ENCODE measurements at regions not wholly inside any gene's neighbourhood (a gene's known extent, or its start where the extent isn't known, plus 50 kb on each side); places are given as distances from the start of the nearest gene placed in this dataset.

- Mint-ChIP-seq H3K4me1 (peaks cover 9% of the 10 kb centered on the region), H3K9me3 (no peaks in the 10 kb centered on the region), H3K27me3 (no peaks in the 10 kb centered on the region), H3K36me3 (ENCODE audit: insufficient read depth) (no peaks in the 10 kb centered on the region), H3K4me3 (no peak overlapping the region), H3K27ac (ENCODE audit: low read depth) (no peak overlapping the region)
- DNase-seq (ENCODE audit: low spot score in 2 of 2) = no peak
- no peak for ATAC-seq (replicated peaks; ENCODE audit: extremely low read depth, poor library complexity, severe bottlenecking)
Observed at GRCh38 chr14:22232486-22232885, 356.5 kb downstream of the DAD1 start.

DNA sequence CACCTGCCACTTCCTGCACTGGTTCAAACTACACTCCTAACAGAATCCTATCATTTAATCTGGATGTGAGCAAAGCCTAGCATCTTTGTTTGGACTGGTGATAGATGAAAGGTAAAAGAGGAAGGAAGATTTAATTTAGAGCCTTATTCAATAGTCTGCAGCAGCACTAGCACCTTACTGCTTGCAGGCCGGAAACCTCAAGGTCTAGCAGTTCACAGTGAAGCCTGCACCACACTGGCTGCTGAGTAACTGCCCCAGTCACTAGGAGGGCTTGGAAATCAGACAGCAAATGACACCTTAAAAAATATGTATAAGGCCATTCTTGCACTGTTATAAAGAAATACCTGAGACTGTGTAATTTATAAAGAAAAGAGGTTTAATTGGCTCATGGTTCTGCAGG is 358.0 kb downstream of the DAD1 start:
- peak overlapping the region; percentile 76 for H3K27ac Mint-ChIP-seq (ENCODE audit: low read depth)
- DNase-seq (ENCODE audit: low spot score in 2 of 2) = no peak
- no peak overlapping the region for H3K4me3 Mint-ChIP-seq

GRCh38 chr14:22230517-22230916 is 358.5 kb downstream of the DAD1 start:
- DNase-seq (ENCODE audit: low spot score in 2 of 2) = no peak
- H3K4me3 Mint-ChIP-seq = no peak overlapping the region
- no peaks in the 10 kb centered on the region for H3K36me3 Mint-ChIP-seq (ENCODE audit: insufficient read depth)
- H3K27ac Mint-ChIP-seq (ENCODE audit: low read depth) = peak overlapping the region; percentile 76
- no peaks in the 10 kb centered on the region for H3K27me3 Mint-ChIP-seq
- H3K4me1 Mint-ChIP-seq = peaks cover 9% of the 10 kb centered on the region
- H3K9me3 Mint-ChIP-seq = no peaks in the 10 kb centered on the region
- no peak for ATAC-seq (replicated peaks; ENCODE audit: extremely low read depth, poor library complexity, severe bottlenecking)

More for the DNA sequence above, 358.0 kb downstream of the DAD1 start:
- H3K4me1 Mint-ChIP-seq = peaks cover 9% of the 10 kb centered on the region
- no peaks in the 10 kb centered on the region for H3K9me3 Mint-ChIP-seq
- H3K36me3 Mint-ChIP-seq (ENCODE audit: insufficient read depth) = no peaks in the 10 kb centered on the region
- no peaks in the 10 kb centered on the region for H3K27me3 Mint-ChIP-seq
- peak; percentile 88 for ATAC-seq (replicated peaks; ENCODE audit: extremely low read depth, poor library complexity, severe bottlenecking)

- H3K4me1 Mint-ChIP-seq = peaks cover 9% of the 10 kb centered on the region
- peak overlapping the region; percentile 69 for H3K4me3 Mint-ChIP-seq
- no peaks in the 10 kb centered on the region for H3K9me3 Mint-ChIP-seq
- DNase-seq (ENCODE audit: low spot score in 2 of 2) (no peak), ATAC-seq (replicated peaks; ENCODE audit: extremely low read depth, poor library complexity, severe bottlenecking) (no peak)
- no peaks in the 10 kb centered on the region for H3K27me3 Mint-ChIP-seq
- H3K36me3 Mint-ChIP-seq (ENCODE audit: insufficient read depth) = no peaks in the 10 kb centered on the region
- peak overlapping the region; percentile 38 for H3K27ac Mint-ChIP-seq (ENCODE audit: low read depth)
Observed at GRCh38 chr14:22227084-22227483, 361.9 kb downstream of the DAD1 start.

- Mint-ChIP-seq H3K27ac (ENCODE audit: low read depth) (peak overlapping the region; percentile 38), H3K9me3 (no peaks in the 10 kb centered on the region), H3K27me3 (no peaks in the 10 kb centered on the region), H3K4me1 (peaks cover 4% of the 10 kb centered on the region), H3K36me3 (ENCODE audit: insufficient read depth) (no peaks in the 10 kb centered on the region), H3K4me3 (peak overlapping the region; percentile 69)
- ATAC-seq (replicated peaks; ENCODE audit: extremely low read depth, poor library complexity, severe bottlenecking) (peak; percentile 35), DNase-seq (ENCODE audit: low spot score in 2 of 2) (no peak)
Observed at GRCh38 chr14:22226381-22226780, 362.6 kb downstream of the DAD1 start.

- Mint-ChIP-seq H3K4me3 (no peak overlapping the region), H3K4me1 (no peaks in the 10 kb centered on the region), H3K9me3 (no peaks in the 10 kb centered on the region), H3K27me3 (no peaks in the 10 kb centered on the region), H3K27ac (ENCODE audit: low read depth) (no peak overlapping the region), H3K36me3 (ENCODE audit: insufficient read depth) (no peaks in the 10 kb centered on the region)
- DNase-seq (ENCODE audit: low spot score in 2 of 2) (no peak), ATAC-seq (replicated peaks; ENCODE audit: extremely low read depth, poor library complexity, severe bottlenecking) (no peak)
Observed at GRCh38 chr14:22225516-22226140, 363.4 kb downstream of the DAD1 start.

DNA sequence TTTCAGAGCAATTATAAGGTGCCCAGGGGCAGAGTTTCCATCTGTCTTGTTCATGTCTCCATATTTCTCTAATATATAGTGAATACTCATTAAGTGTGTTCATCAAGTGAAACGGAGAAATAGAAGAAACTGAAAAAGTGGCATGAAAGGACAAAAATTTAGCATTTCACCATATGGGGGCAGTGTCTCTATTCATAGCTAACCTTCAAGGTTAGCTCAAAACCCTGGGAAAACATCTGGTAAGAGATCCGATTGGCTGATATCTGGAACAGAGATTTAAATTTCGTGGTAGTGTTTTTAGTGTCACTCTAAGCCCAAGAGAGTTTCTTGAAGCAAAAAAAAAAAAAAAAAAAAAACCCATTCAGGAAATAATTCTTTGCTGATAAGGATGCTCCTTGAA is 367.5 kb downstream of the DAD1 start:
- ATAC-seq (replicated peaks; ENCODE audit: extremely low read depth, poor library complexity, severe bottlenecking) (no peak), DNase-seq (ENCODE audit: low spot score in 2 of 2) (no peak)
- no peaks in the 10 kb centered on the region for H3K9me3 Mint-ChIP-seq
- peak overlapping the region; percentile 55 for H3K4me3 Mint-ChIP-seq
- H3K4me1 Mint-ChIP-seq = no peaks in the 10 kb centered on the region
- no peaks in the 10 kb centered on the region for H3K27me3 Mint-ChIP-seq
- H3K36me3 Mint-ChIP-seq (ENCODE audit: insufficient read depth) = no peaks in the 10 kb centered on the region
- peak overlapping the region; percentile 79 for H3K27ac Mint-ChIP-seq (ENCODE audit: low read depth)

- no peak for ATAC-seq (replicated peaks; ENCODE audit: extremely low read depth, poor library complexity, severe bottlenecking)
- DNase-seq (ENCODE audit: low spot score in 2 of 2) = no peak
Observed at GRCh38 chr14:22220427-22220826, 368.6 kb downstream of the DAD1 start.

DNA sequence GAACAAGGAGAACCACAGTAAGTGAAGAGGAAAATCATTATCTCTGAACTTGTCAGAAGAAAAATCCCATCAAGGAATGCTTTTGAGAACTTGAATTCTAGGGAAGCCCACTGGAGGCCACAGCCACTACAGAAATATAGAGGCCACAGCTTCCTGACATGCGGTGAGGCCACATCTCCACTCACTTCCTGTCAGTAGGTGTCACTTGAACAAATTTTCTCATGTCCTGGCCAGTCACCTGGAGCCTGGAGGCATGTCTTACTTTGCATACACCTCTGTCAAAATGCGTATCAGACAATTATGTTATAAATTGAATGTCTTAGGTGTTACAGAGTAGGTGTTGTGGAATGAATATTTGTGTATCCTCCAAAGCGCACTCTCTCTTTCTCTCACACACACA is 370.3 kb downstream of the DAD1 start:
- Mint-ChIP-seq H3K36me3 (ENCODE audit: insufficient read depth) (no peaks in the 10 kb centered on the region), H3K4me3 (no peak overlapping the region), H3K27ac (ENCODE audit: low read depth) (no peak overlapping the region), H3K4me1 (no peaks in the 10 kb centered on the region), H3K9me3 (no peaks in the 10 kb centered on the region), H3K27me3 (no peaks in the 10 kb centered on the region)
- DNase-seq (ENCODE audit: low spot score in 2 of 2) = no peak
- ATAC-seq (replicated peaks; ENCODE audit: extremely low read depth, poor library complexity, severe bottlenecking) = no peak

More at GRCh38 chr14:22220427-22220826, 368.6 kb downstream of the DAD1 start:
- H3K27ac Mint-ChIP-seq (ENCODE audit: low read depth) = no peak overlapping the region
- H3K27me3 Mint-ChIP-seq = no peaks in the 10 kb centered on the region
- no peaks in the 10 kb centered on the region for H3K36me3 Mint-ChIP-seq (ENCODE audit: insufficient read depth)
- H3K9me3 Mint-ChIP-seq = no peaks in the 10 kb centered on the region
- no peaks in the 10 kb centered on the region for H3K4me1 Mint-ChIP-seq
- no peak overlapping the region for H3K4me3 Mint-ChIP-seq

DNA sequence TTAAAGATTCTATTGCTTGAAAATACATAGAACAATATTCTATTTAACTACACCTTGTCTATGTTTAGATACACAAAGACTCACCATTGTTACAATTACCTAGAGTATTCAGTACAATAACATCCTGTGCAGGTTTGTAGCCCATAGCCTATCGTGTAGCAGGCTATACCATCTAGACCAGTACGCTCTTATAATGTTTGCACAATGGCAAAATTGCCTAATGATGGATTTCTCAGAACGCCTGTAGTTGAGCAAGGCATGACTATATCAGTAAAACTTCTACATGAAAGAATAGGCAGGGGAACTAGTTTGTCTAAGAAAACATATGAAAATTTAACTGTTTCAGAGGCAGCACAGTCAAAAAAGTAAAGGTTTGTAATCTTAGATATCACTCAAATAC is 375.9 kb downstream of the DAD1 start:
- Mint-ChIP-seq H3K27me3 (no peaks in the 10 kb centered on the region), H3K4me3 (no peak overlapping the region)

GRCh38 chr14:22210906-22211305 is 378.1 kb downstream of the DAD1 start:
- no peak overlapping the region for H3K27ac Mint-ChIP-seq (ENCODE audit: low read depth)
- no peaks in the 10 kb centered on the region for H3K4me1 Mint-ChIP-seq
- no peaks in the 10 kb centered on the region for H3K9me3 Mint-ChIP-seq
- H3K4me3 Mint-ChIP-seq = no peak overlapping the region
- no peak for ATAC-seq (replicated peaks; ENCODE audit: extremely low read depth, poor library complexity, severe bottlenecking)
- H3K36me3 Mint-ChIP-seq (ENCODE audit: insufficient read depth) = no peaks in the 10 kb centered on the region
- no peaks in the 10 kb centered on the region for H3K27me3 Mint-ChIP-seq
- no peak for DNase-seq (ENCODE audit: low spot score in 2 of 2)

More for the DNA sequence above, 375.9 kb downstream of the DAD1 start:
- no peak overlapping the region for H3K27ac Mint-ChIP-seq (ENCODE audit: low read depth)
- no peak for ATAC-seq (replicated peaks; ENCODE audit: extremely low read depth, poor library complexity, severe bottlenecking)
- H3K4me1 Mint-ChIP-seq = no peaks in the 10 kb centered on the region
- no peak for DNase-seq (ENCODE audit: low spot score in 2 of 2)
- no peaks in the 10 kb centered on the region for H3K36me3 Mint-ChIP-seq (ENCODE audit: insufficient read depth)
- H3K9me3 Mint-ChIP-seq = no peaks in the 10 kb centered on the region

- H3K27ac Mint-ChIP-seq (ENCODE audit: low read depth) = no peak overlapping the region
- no peak overlapping the region for H3K4me3 Mint-ChIP-seq
- H3K36me3 Mint-ChIP-seq (ENCODE audit: insufficient read depth) = no peaks in the 10 kb centered on the region
- no peaks in the 10 kb centered on the region for H3K9me3 Mint-ChIP-seq
- no peak for ATAC-seq (replicated peaks; ENCODE audit: extremely low read depth, poor library complexity, severe bottlenecking)
- no peaks in the 10 kb centered on the region for H3K4me1 Mint-ChIP-seq
- no peaks in the 10 kb centered on the region for H3K27me3 Mint-ChIP-seq
- no peak for DNase-seq (ENCODE audit: low spot score in 2 of 2)
Observed at GRCh38 chr14:22210026-22210425, 379.0 kb downstream of the DAD1 start.

DNA sequence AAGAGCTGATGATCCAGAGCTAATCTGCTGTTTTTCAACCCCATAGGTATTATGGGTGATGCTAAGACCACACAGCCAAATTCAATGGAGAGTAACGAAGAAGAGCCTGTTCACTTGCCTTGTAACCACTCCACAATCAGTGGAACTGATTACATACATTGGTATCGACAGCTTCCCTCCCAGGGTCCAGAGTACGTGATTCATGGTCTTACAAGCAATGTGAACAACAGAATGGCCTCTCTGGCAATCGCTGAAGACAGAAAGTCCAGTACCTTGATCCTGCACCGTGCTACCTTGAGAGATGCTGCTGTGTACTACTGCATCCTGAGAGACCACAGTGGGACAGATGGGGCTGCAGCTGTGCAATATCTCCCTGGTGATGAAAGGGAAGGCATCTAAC is 386.0 kb downstream of the DAD1 start:
- Mint-ChIP-seq H3K4me3 (no peak overlapping the region), H3K27ac (ENCODE audit: low read depth) (no peak overlapping the region), H3K9me3 (no peaks in the 10 kb centered on the region), H3K4me1 (no peaks in the 10 kb centered on the region), H3K36me3 (ENCODE audit: insufficient read depth) (no peaks in the 10 kb centered on the region), H3K27me3 (no peaks in the 10 kb centered on the region)
- ATAC-seq (replicated peaks; ENCODE audit: extremely low read depth, poor library complexity, severe bottlenecking) (no peak), DNase-seq (ENCODE audit: low spot score in 2 of 2) (no peak)

Data from central memory CD8-positive, alpha-beta T cell (primary cell).